Stomach (tissue), 8 donors: ENCODE measurements at regions not wholly inside any gene's neighbourhood (a gene's known extent, or its start where the extent isn't known, plus 50 kb on each side); places are given as distances from the start of the nearest gene placed in this dataset.

Experiments
- DNase-seq, 2 donors: peaks; one replicate each; pipeline versions ENCODE4 v3.0.0 to v3.0.0-alpha.2; 2013 to 2019
- H3K27ac ChIP-seq, 5 donors: fragments of 200-600 bp in 4 of 5; sonication (generic) in 4 of 5; one replicate each; pipeline ENCODE4 v1.5.1; 2013 to 2019; ENCODE audit warnings: mild to moderate bottlenecking in 1 of 5, moderate library complexity in 1 of 5
- H3K27me3 ChIP-seq, 3 donors: fragments of 200-600 bp; sonication (generic); one replicate each; pipeline ENCODE4 v1.5.1; 2017 to 2019; ENCODE audit warnings: mixed run types in 1 of 3
- H3K36me3 ChIP-seq, 4 donors: fragments of 200-600 bp; sonication (generic); 1 replicate in 3 of 4; 2 replicates in 1 of 4; pipeline ENCODE4 v1.5.1; 2016 to 2019
- H3K4me1 ChIP-seq, 4 donors: fragments of 200-600 bp; sonication (generic); one replicate each; pipeline ENCODE4 v1.5.1; 2016 to 2019
- H3K4me3 ChIP-seq, 4 donors: fragments of 200-600 bp; sonication (generic) in 3 of 4; one replicate each; pipeline ENCODE4 v1.5.1; 2016 to 2019; ENCODE audit warnings: mild to moderate bottlenecking in 1 of 4
- H3K9me3 ChIP-seq, 4 donors: fragments of 200-600 bp; sonication (generic); one replicate each; pipeline ENCODE4 v1.5.1; 2016 to 2019
- EP300 ChIP-seq: sonication (generic); formaldehyde crosslinking; IDR thresholded peaks from one replicate; pipeline ENCODE4 v1.6.1; 2017; ENCODE audit warnings: antibody characterized with exemption
- POLR2A ChIP-seq, 4 donors: fragments of 450-650 bp; IDR thresholded peaks; one replicate each; pipeline ENCODE4 v1.6.1; 2016; ENCODE audit warnings: antibody characterized with exemption in 4 of 4, control low read depth in 2 of 4, mild to moderate bottlenecking in 1 of 4, moderate library complexity in 1 of 4
- POLR2AphosphoS5 ChIP-seq, 3 donors: sonication (generic); formaldehyde crosslinking; IDR thresholded peaks; one replicate each; pipeline ENCODE4 v1.6.1; 2016; ENCODE audit warnings: antibody characterized with exemption in 3 of 3
- WGBS, 5 donors: extraction: QIAGEN DNeasy Blood & Tissue Kit in 3 of 5; methylation state at CpG; one replicate each; pipeline versions ENCODE4 v1.1.5 to v1.1.7; 2013 to 2018; 5-methylcytosine and 5-hydroxymethylcytosine counted together
- intact Hi-C: fragments of 100-400 bp; cut with DNase I; formaldehyde crosslinking; loops from one replicate; pipeline ENCODE4 v1.15.1; 2023; ENCODE audit warnings: low total_unique reads
- TF ChIP-seq, protein P1 (sequence below), 7 experiments: fragments of 450-650 bp in 4 of 7; fragments of 200-600 bp in 3 of 7; sonication (generic) in 3 of 7; IDR thresholded peaks; one replicate each; pipeline ENCODE4 v1.5.1; 2016 to 2019; ENCODE audit warnings: antibody characterized with exemption in 7 of 7, control low read depth in 2 of 7, mild to moderate bottlenecking in 1 of 7
- donor health status: healthy with polysubstance abuse.
- donor health status: Bipolar disorder and iron deficiency.
- donor health status: healthy.

DNA sequence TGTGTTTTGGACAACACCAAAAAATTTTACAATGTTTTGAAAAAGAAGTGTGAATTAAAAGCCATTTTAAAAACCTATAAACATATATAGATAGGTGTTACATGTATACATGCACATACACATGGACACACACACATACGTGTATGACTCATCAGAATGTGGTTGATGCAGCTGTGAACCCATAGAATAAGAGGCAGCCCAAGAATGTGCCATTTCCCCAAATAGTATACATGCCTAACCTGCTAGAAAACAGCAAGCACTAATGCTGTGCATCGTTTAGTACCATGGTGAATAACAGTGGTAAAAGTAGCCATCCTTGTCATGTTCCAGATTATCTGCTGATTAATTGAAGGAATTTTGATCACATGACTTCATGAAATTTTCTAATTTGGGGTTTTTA lies 149.0 kb downstream of the DSEL start:
- no peaks in the 10 kb centered on the region for H3K9me3 ChIP-seq
- H3K36me3 ChIP-seq: no peaks in the 10 kb centered on the region
- no peaks in the 10 kb centered on the region for H3K27me3 ChIP-seq
- no peak for DNase-seq
- H3K27ac ChIP-seq: no peak overlapping the region
- 89 to 96% (median 89%) methylated on average over 2 of the region's 2 CpGs for WGBS, 5 donors
- no peak for TF ChIP-seq POLR2A (IDR thresholded peaks at IDR 0.05)
- H3K4me1 ChIP-seq: no peaks in the 10 kb centered on the region
- no peak overlapping the region for H3K4me3 ChIP-seq
- intact Hi-C loops: no loop called here

DNA sequence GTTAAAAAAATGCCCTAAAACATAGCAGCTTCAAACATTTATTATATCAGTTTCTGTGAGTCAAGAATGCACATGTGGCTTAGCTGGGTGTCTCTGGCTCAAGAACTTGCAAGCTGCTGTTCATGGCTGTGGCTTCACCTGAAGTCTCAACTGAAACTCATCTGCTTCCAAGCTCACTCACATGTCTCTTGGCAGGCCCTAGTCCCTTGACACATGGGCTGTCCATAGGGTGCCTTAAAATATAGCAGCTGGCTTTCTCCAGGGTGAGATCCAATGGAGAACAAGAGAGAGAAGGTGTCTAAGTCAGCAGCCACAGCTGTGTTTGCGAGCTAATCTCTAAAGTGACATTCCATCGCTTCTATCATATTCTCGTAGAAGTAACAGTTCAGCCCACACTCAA lies 152.8 kb downstream of the DSEL start:
- TF ChIP-seq POLR2A (IDR thresholded peaks at IDR 0.05): no peak
- TF ChIP-seq POLR2AphosphoS5 (IDR thresholded peaks at IDR 0.05): no peak
- TF ChIP-seq, protein P1, sequence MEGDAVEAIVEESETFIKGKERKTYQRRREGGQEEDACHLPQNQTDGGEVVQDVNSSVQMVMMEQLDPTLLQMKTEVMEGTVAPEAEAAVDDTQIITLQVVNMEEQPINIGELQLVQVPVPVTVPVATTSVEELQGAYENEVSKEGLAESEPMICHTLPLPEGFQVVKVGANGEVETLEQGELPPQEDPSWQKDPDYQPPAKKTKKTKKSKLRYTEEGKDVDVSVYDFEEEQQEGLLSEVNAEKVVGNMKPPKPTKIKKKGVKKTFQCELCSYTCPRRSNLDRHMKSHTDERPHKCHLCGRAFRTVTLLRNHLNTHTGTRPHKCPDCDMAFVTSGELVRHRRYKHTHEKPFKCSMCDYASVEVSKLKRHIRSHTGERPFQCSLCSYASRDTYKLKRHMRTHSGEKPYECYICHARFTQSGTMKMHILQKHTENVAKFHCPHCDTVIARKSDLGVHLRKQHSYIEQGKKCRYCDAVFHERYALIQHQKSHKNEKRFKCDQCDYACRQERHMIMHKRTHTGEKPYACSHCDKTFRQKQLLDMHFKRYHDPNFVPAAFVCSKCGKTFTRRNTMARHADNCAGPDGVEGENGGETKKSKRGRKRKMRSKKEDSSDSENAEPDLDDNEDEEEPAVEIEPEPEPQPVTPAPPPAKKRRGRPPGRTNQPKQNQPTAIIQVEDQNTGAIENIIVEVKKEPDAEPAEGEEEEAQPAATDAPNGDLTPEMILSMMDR (IDR thresholded peaks at IDR 0.05): no peak
- TF ChIP-seq EP300: no peak
- WGBS, 5 donors: 65 to 89% (median 75%) methylated on average over 3 of the region's 3 CpGs
- H3K4me3 ChIP-seq: no peak overlapping the region
- intact Hi-C loops: no loop called here
- no peaks in the 10 kb centered on the region for H3K36me3 ChIP-seq
- no peaks in the 10 kb centered on the region for H3K9me3 ChIP-seq
- H3K4me1 ChIP-seq: peaks cover 0 to 14% (median 0%) of the 10 kb centered on the region in 4 donors
- DNase-seq: no peak
- no peaks in the 10 kb centered on the region for H3K27me3 ChIP-seq
- H3K27ac ChIP-seq: no peak overlapping the region

DNA sequence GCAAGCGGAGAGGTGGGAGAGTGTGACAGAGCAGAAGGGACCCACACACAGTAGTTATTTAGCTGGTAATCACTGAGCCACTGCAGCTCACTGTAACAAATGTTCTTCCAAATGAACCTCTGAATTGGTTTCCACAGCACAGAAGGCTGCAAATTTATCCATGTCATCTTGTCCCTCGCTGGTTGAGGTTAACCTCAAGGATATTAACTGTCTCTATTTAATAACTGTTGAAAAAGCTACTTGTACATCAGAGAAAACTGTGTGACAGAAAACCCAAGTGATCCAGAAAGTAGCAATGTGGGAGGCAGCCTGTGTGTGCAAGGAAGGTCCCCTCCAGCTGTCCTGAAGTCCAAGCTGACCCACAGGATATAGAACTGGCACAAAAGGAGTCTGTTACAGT lies 153.6 kb downstream of the DSEL start:
- Histone ChIP-seq H3K27me3 (no peaks in the 10 kb centered on the region), H3K4me1 (peaks cover 0 to 14% (median 0%) of the 10 kb centered on the region in 4 donors), H3K36me3 (no peaks in the 10 kb centered on the region), H3K4me3 (no peak overlapping the region), H3K9me3 (no peaks in the 10 kb centered on the region), H3K27ac (no peak overlapping the region)
- no peak for DNase-seq
- 74 to 85% (median 83%) methylated on average over 2 of the region's 2 CpGs for WGBS, 5 donors
- intact Hi-C loops: no loop called here
- TF ChIP-seq POLR2AphosphoS5 (IDR thresholded peaks at IDR 0.05) (no peak), POLR2A (IDR thresholded peaks at IDR 0.05) (no peak), EP300 (no peak)
- TF ChIP-seq, protein P1 (IDR thresholded peaks at IDR 0.05): no peak

DNA sequence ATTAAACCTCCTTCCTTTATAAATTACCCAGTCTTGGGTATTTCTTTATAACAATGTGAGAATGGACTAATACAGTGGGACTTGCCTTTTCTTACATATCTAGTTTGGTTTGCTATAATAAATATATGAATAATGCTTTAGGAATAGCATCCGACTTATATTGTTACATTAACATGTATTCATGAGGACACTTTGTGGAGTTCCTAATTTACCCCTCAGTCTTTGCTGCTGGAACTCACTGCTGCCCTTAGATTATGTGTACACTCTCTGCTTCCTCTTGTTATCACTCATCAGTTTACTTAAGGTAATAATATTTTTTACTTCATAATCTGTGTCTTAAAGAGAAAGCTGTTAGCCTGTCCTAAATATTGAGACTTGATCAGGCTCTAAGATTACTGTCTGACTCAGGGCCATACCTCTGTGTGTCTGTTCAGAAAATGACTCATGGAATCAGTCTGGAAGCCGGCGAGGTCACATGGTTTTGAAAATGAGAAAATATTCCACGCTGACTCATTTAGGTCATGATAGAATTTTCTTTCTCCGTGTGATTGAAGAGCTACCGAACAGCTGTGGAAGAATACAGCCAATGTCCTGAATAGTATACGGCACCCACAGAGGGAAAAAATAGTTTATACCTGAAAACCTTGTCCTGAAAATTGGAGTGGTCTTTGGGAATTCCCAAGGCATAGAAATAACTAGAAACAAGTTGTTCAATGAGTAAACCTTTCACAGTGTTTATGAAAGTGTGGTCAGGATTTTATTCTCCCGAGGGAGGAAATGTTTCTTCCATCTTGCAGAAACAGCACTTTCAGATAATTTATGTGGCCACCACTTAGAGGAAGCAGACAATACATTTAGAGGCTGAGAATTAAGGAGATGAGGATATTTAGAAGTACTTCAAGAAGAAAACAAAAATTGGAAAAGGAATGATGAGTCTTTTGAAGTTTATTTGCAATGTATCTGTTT lies 156.4 kb downstream of the DSEL start:
- H3K4me3 ChIP-seq: peak overlapping the region in 3 of 4 donors; percentile 8 to 19 (median 13)
- TF ChIP-seq POLR2A (IDR thresholded peaks at IDR 0.05) (no peak), POLR2AphosphoS5 (IDR thresholded peaks at IDR 0.05) (no peak), EP300 (no peak)
- TF ChIP-seq, protein P1 (IDR thresholded peaks at IDR 0.05): no peak
- H3K36me3 ChIP-seq: no peaks in the 10 kb centered on the region
- no peaks in the 10 kb centered on the region for H3K9me3 ChIP-seq
- WGBS, 5 donors: 33 to 62% (median 46%) methylated on average over 8 of the region's 8 CpGs
- peaks cover 0 to 14% (median 0%) of the 10 kb centered on the region in 4 donors for H3K4me1 ChIP-seq
- peak in 1 of 2 donors; percentile 48 for DNase-seq
- H3K27me3 ChIP-seq: no peaks in the 10 kb centered on the region
- peak overlapping the region in 4 of 5 donors; percentile 48 to 65 (median 59) for H3K27ac ChIP-seq
- intact Hi-C loops: no loop called here

DNA sequence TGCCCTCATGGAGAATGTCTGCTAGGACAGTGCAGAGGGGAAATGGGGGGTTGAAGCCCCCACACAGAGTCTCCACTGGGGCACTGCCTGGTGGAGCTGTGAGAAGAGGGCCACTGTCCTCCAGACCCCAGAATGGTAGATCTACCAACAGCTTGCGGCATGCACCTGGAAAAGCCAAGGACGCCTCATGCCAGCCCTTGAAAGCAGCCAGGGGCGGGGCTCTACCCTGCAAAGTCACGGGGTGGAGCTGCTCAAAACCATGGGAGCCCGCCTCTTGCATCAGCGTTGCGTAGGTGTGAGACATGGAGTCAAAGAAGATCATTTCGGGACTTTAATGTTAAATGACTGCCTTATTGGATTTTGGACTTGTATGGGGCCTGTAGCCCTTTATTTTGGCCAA lies 157.6 kb downstream of the DSEL start:
- no peak overlapping the region for H3K4me3 ChIP-seq
- TF ChIP-seq EP300 (no peak), POLR2AphosphoS5 (IDR thresholded peaks at IDR 0.05) (no peak), POLR2A (IDR thresholded peaks at IDR 0.05) (no peak)
- TF ChIP-seq, protein P1 (IDR thresholded peaks at IDR 0.05): no peak
- H3K9me3 ChIP-seq: no peaks in the 10 kb centered on the region
- H3K27ac ChIP-seq: no peak overlapping the region
- DNase-seq: no peak
- no peaks in the 10 kb centered on the region for H3K27me3 ChIP-seq
- H3K36me3 ChIP-seq: no peaks in the 10 kb centered on the region
- intact Hi-C loops: no loop called here
- H3K4me1 ChIP-seq: peaks cover 0 to 14% (median 0%) of the 10 kb centered on the region in 4 donors
- 82 to 97% (median 93%) methylated on average over 8 of the region's 8 CpGs for WGBS, 5 donors
